ENCODE measurements at regions not wholly inside any gene's neighbourhood (a gene's known extent, or its start where the extent isn't known, plus 50 kb on each side); places are given as distances from the start of the nearest gene placed in this dataset.

DNA sequence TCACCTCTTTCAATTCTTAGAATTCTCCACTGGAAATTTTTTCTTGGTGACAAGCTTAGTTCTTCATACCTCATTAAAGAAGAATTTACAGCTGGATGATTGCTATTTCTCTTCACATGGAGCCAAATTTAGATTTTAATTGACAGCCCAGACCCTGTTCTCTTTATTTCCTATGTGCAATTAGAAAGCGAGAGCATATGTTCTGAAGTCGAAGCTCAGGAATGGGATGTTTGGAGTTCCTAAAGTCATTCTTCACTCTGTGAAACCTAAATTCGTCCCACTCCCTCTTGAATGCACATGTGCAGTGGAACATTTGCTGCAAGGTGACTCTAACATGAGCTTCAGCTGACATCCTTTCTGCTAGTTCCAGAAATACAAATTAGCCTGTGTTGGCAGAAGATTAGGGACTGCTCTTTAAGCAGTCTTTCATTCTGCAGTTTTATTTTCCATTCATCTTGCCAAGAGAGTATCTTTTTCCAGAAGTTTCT lies 129.3 kb upstream of the KCNJ16 start:
- H3K9me3 ChIP-seq, result no peaks in the 10 kb centered on the region
- H3K36me3 ChIP-seq, result no peaks in the 10 kb centered on the region
- no peak for TF ChIP-seq POLR2AphosphoS5 (IDR thresholded peaks at IDR 0.05)
- no peak for TF ChIP-seq CTCF (IDR thresholded peaks at IDR 0.05)
- peaks cover 3 to 34% (median 4%) of the 10 kb centered on the region in 3 donors for H3K4me1 ChIP-seq
- H3K4me3 ChIP-seq, result no peak overlapping the region
- peak overlapping the region in 3 of 4 donors; percentile 20 to 51 (median 41) for H3K27ac ChIP-seq
- 4 to 14% methylated on average over 3 of the region's 3 CpGs for WGBS, 2 donors (ENCODE audit: low coverage in 1 of 2)
- peak; percentile 51 for ATAC-seq
- H3K27me3 ChIP-seq, result no peaks in the 10 kb centered on the region

- H3K4me3 ChIP-seq, result no peak overlapping the region
- H3K9me3 ChIP-seq, result no peaks in the 10 kb centered on the region
- no peaks in the 10 kb centered on the region for H3K27me3 ChIP-seq
- peaks cover 3 to 34% (median 4%) of the 10 kb centered on the region in 3 donors for H3K4me1 ChIP-seq
- TF ChIP-seq POLR2AphosphoS5 (IDR thresholded peaks at IDR 0.05) (no peak), POLR2A (IDR thresholded peaks at IDR 0.05) (no peak), CTCF (IDR thresholded peaks at IDR 0.05) (no peak), EP300 (IDR thresholded peaks at IDR 0.05) (no peak)
- no peak for ATAC-seq
- H3K36me3 ChIP-seq, result no peaks in the 10 kb centered on the region
- no peak overlapping the region for H3K27ac ChIP-seq
- WGBS, 2 donors (ENCODE audit: low coverage in 1 of 2), result 83 to 87% methylated on average over 3 of the region's 4 CpGs
Measured at GRCh38 chr17:69947027-69947759, 127.8 kb upstream of the KCNJ16 start.

DNA sequence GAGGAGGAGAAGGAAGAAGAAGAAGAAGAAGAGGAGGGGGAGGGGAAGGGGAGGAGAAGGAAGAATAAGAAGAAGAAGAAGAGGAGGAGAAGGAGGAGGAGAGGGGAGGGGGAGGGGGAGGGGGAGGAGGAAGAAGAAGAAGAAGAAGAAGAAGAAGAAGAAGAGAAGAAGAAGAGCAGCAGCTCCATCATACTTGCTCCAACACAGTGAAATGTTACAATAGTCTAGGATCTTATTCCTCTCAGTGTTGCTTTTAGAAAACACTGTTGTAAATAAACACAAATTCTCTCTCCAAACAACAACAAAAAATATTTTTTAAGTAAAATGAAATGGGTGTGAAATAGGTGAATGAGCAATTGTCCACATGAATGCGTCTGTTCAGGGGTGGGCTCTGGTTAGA lies 126.6 kb upstream of the KCNJ16 start:
- TF ChIP-seq CTCF (IDR thresholded peaks at IDR 0.05), result no peak
- TF ChIP-seq POLR2AphosphoS5 (IDR thresholded peaks at IDR 0.05), result no peak
- TF ChIP-seq POLR2A (IDR thresholded peaks at IDR 0.05), result no peak
- TF ChIP-seq EP300 (IDR thresholded peaks at IDR 0.05), result no peak
- Histone ChIP-seq H3K36me3 (no peaks in the 10 kb centered on the region), H3K27me3 (no peaks in the 10 kb centered on the region), H3K9me3 (no peaks in the 10 kb centered on the region), H3K27ac (no peak overlapping the region), H3K4me1 (peaks cover 3 to 34% (median 4%) of the 10 kb centered on the region in 3 donors), H3K4me3 (no peak overlapping the region)
- 100% methylated on average over 1 of the region's 1 CpG for WGBS, 2 donors (ENCODE audit: low coverage in 1 of 2)
- no peak for ATAC-seq

GRCh38 chr17:69949496-69949895 lies 125.5 kb upstream of the KCNJ16 start:
- TF ChIP-seq POLR2A (IDR thresholded peaks at IDR 0.05) (no peak), CTCF (IDR thresholded peaks at IDR 0.05) (no peak), POLR2AphosphoS5 (IDR thresholded peaks at IDR 0.05) (no peak), EP300 (IDR thresholded peaks at IDR 0.05) (no peak)

More at GRCh38 chr17:69949496-69949895, 125.5 kb upstream of the KCNJ16 start:
- Histone ChIP-seq H3K4me3 (no peak overlapping the region), H3K27me3 (no peaks in the 10 kb centered on the region), H3K27ac (no peak overlapping the region), H3K36me3 (no peaks in the 10 kb centered on the region), H3K9me3 (no peaks in the 10 kb centered on the region), H3K4me1 (peaks cover 3 to 34% (median 4%) of the 10 kb centered on the region in 3 donors)
- ATAC-seq, result no peak

Measured in gastroesophageal sphincter (tissue), 4 donors.